ENCODE measurements at regions not wholly inside any gene's neighbourhood (a gene's known extent, or its start where the extent isn't known, plus 50 kb on each side); places are given as distances from the start of the nearest gene placed in this dataset.
A peak's percentile ranks its signal among the peaks of the same experiment; 100 is the strongest.

DNA sequence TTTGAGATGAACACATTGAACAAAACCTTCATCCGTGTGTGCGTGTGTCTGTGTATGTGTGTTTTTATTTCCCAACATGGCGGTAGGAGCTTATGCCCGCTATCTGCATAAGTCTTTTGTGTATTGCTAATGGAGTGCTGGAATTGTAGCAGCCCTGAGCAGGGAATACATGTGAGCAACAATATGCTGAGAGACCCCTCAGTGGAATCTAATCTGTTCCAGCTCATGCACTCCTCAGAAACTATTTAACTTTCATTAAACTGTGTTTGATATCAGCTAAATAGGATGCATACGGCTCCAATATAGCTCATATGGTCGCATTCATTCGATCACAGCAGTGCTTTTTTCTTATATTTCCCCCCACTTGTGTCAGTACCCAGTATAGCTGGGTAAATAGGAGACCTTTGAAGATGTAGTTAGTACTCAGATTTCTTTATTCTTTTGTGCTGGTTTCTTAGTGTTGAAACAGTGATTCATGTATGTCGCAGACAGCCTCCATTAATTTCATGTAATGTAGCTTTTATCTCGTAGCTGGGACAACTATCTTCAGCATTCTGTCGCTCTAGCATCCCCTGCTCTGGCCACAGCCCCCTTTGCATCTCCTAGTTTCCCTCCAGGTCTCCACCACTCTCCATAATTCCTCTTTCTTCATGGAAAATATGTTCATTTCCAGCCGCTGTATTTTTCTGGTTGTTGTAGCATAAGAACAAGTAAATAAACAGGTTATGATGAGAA lies 891.2 kb downstream of the BCL11A start:
- Histone ChIP-seq H3K18ac (ENCODE audit: extremely low read depth, low read length) (no peak overlapping the region), H2BK12ac (ENCODE audit: low read depth, low read length) (no peak overlapping the region), H3K4me2 (ENCODE audit: insufficient read depth in 1 of 2, low read depth in 2 of 2, low read length in 2 of 2) (peak overlapping the region in 1 of 2 experiments; percentile 17; a peak in 1 of 4 replicates), H4K20me1 (replicated peaks in 1 of 2; ENCODE audit: control insufficient read depth in 1 of 2, insufficient read depth in 2 of 2, low read length in 2 of 2) (no peaks in the 10 kb centered on the region), H2BK15ac (ENCODE audit: low read length) (0 out of 2 replicates have a peak overlapping the region, but pooled peaks have one; percentile 62), H3K27me3 (replicated peaks in 1 of 4; ENCODE audit: control insufficient read depth in 3 of 4, extremely low read depth in 1 of 4, insufficient read depth in 3 of 4, low read length in 3 of 4) (no peaks in the 10 kb centered on the region), H2BK20ac (ENCODE audit: low read length) (no peak overlapping the region), H2BK5ac (ENCODE audit: low read depth, low read length) (no peak overlapping the region), H3K79me1 (ENCODE audit: low read depth, low read length) (no peaks in the 10 kb centered on the region), H3K14ac (ENCODE audit: insufficient read length) (no peak overlapping the region), H3K4me1 (replicated peaks in 1 of 4; ENCODE audit: control insufficient read depth in 3 of 4, insufficient read depth in 4 of 4, low read length in 3 of 4) (peaks cover 2 to 15% (median 6%) of the 10 kb centered on the region in 4 experiments; a peak in 5 of 7 replicates), H2BK120ac (replicated peaks; ENCODE audit: low read depth, low read length) (no peak overlapping the region), H3K4me3 (ENCODE audit: extremely low read depth in 1 of 4, insufficient read depth in 2 of 4, low read depth in 3 of 4, low read length in 4 of 4) (peak overlapping the region in 1 of 4 experiments; percentile 4; a peak in 1 of 8 replicates), H3K4ac (replicated peaks; ENCODE audit: insufficient read length, low read depth, low read length) (no peak overlapping the region), H2AFZ (ENCODE audit: low read length) (no peak overlapping the region), H3K56ac (replicated peaks; ENCODE audit: insufficient read length, low read depth, low read length) (no peak overlapping the region), H3K79me2 (ENCODE audit: control insufficient read depth in 1 of 2, insufficient read depth in 2 of 2, low read length in 2 of 2) (no peaks in the 10 kb centered on the region), H3K27ac (ENCODE audit: low read depth, low read length) (no peak overlapping the region), H3K23ac (ENCODE audit: insufficient read length) (no peak overlapping the region), H3K9ac (replicated peaks in 1 of 4; ENCODE audit: extremely low read depth in 1 of 4, low read depth in 3 of 4, low read length in 3 of 4) (no peak overlapping the region; a peak in 1 of 7 replicates), H3K9me3 (ENCODE audit: insufficient read depth in 2 of 2, low read depth in 1 of 2, low read length in 1 of 2) (no peaks in the 10 kb centered on the region), H4K91ac (replicated peaks; ENCODE audit: insufficient read length, low read length) (no peak overlapping the region), H4K8ac (ENCODE audit: extremely low read depth, insufficient read depth, low read length) (no peak overlapping the region), H3K36me3 (ENCODE audit: control insufficient read depth in 2 of 4, insufficient read depth in 4 of 4, low read length in 3 of 4) (no peaks in the 10 kb centered on the region), H2AK5ac (ENCODE audit: low read depth, low read length) (no peak overlapping the region), H3K23me2 (ENCODE audit: low read depth, low read length) (no peaks in the 10 kb centered on the region; the same call in 1 of the 2 replicates), H4K5ac (ENCODE audit: insufficient read length, low read depth, low read length) (no peak overlapping the region)
- CTCF ChIA-PET (ENCODE audit: partially characterized antibody): interaction anchor here (1.2 kb wide), 1 partner anchor 149 kb away, joined by 3 read pairs; no protein-coding TSS in a partner anchor
- no peak for DNase-seq (ENCODE audit: low read depth in 1 of 2, low spot score in 2 of 2)
- 92% methylated on average over 11 of the region's 11 CpGs; no CpG with 5 or more reads in 1 of the 2 experiments for whole genome bisulfite sequencing, 2 experiments (ENCODE audit: extremely low coverage in 1 of 2, insufficient coverage in 1 of 2, insufficient read length in 1 of 2, insufficient replicate concordance in 2 of 2, low coverage in 1 of 2, low lambda C conversion rate in 2 of 2, missing lambda C conversion rate in 1 of 2)
- no peak for FAIRE-seq
- POLR2A ChIA-PET (ENCODE audit: partially characterized antibody): no interaction called here
- TF ChIP-seq SP4 (IDR thresholded peaks at IDR 0.05; ENCODE audit: low read length) (no peak), CEBPB (IDR thresholded peaks at IDR 0.05; ENCODE audit: low read depth, low read length) (no peak), USF2 (IDR thresholded peaks at IDR 0.05; ENCODE audit: low read length) (no peak), GTF2F1 (IDR thresholded peaks at IDR 0.05; ENCODE audit: borderline replicate concordance, low read depth, low read length) (no peak), TCF12 (IDR thresholded peaks at IDR 0.05; ENCODE audit: low read depth, low read length) (no peak), FOSL1 (IDR thresholded peaks at IDR 0.05; ENCODE audit: insufficient read depth, low read depth, low read length) (no peak), CBX8 (IDR thresholded peaks at IDR 0.05; ENCODE audit: borderline replicate concordance, low read depth, low read length) (no peak), HDAC2 (IDR thresholded peaks at IDR 0.05; ENCODE audit: borderline replicate concordance in 1 of 2, low read depth in 2 of 2, low read length in 2 of 2) (no peak), TAF7 (optimal IDR thresholded peaks at IDR 0.05; ENCODE audit: borderline replicate concordance, low read depth, low read length) (no peak), KDM1A (IDR thresholded peaks at IDR 0.05; ENCODE audit: borderline replicate concordance, low read length) (no peak), CBX5 (IDR thresholded peaks at IDR 0.05; ENCODE audit: low read depth, low read length) (no peak), TAF1 (IDR thresholded peaks at IDR 0.05; ENCODE audit: low read depth, low read length) (no peak)
